Esophagus muscularis mucosa (tissue), 3 donors: ENCODE measurements at regions not wholly inside any gene's neighbourhood (a gene's known extent, or its start where the extent isn't known, plus 50 kb on each side); places are given as distances from the start of the nearest gene placed in this dataset.

Experiments used
- CTCF ChIP-seq, 3 experiments: fragments of 200-600 bp in 2 of 3; fragments of 450-650 bp in 1 of 3; sonication (generic) in 2 of 3; IDR thresholded peaks; one replicate each; pipeline ENCODE4 v1.5.1; 2017 to 2019; ENCODE audit warnings: antibody characterized with exemption in 3 of 3, mild to moderate bottlenecking in 2 of 3, moderate library complexity in 1 of 3
- POLR2A ChIP-seq: fragments of 450-650 bp; IDR thresholded peaks from one replicate; pipeline ENCODE4 v1.6.1; 2017; ENCODE audit warnings: antibody characterized with exemption, moderate library complexity, mild to moderate bottlenecking, low read depth

DNA sequence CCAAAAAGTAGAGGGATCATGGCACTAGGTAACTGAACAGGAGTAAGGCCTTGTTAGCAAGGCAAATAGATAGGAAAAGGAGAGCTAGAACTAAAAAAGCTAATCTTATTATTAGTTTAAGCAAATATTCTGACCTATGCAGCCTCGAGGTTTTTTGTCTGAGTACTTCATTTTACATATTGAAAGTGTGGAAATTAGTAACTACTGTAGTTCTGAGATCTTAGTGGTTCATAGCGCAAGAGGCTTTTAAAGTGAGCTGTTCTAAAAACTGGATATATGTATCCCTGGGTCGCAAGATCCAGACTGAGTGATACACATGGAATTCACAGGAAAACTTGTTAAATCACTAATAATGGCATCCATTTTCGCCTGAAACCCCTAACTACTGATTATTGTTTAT, 411.0 kb upstream of the SOX5 start:
- TF ChIP-seq CTCF (IDR thresholded peaks at IDR 0.05): no peak
- TF ChIP-seq POLR2A: no peak
